NK-92 treated with Interleukin-12 subunit alpha and Interleukin-12 subunit beta, amount 100 ng/mL, for 24 hours (cell line): ENCODE measurements at regions not wholly inside any gene's neighbourhood (a gene's known extent, or its start where the extent isn't known, plus 50 kb on each side); places are given as distances from the start of the nearest gene placed in this dataset.
"Not testable (repeated sequence)": the region's sequence is repeated elsewhere in the genome, so short reads cannot be mapped to it uniquely, and the experiment has no call there.

Experiments used
- DNase-seq: peaks from one replicate; lab custom pipeline; 2025; lab: John Stamatoyannopoulos, UW

- no peak for DNase-seq
Measured at GRCh38 chr7:36037121-36037662, 115.9 kb upstream of the EEPD1 start.

GRCh38 chr7:36038063-36038721, 114.9 kb upstream of the EEPD1 start:
- no peak for DNase-seq

GRCh38 chr7:36039243-36039642, 113.8 kb upstream of the EEPD1 start:
- no peak for DNase-seq

DNA sequence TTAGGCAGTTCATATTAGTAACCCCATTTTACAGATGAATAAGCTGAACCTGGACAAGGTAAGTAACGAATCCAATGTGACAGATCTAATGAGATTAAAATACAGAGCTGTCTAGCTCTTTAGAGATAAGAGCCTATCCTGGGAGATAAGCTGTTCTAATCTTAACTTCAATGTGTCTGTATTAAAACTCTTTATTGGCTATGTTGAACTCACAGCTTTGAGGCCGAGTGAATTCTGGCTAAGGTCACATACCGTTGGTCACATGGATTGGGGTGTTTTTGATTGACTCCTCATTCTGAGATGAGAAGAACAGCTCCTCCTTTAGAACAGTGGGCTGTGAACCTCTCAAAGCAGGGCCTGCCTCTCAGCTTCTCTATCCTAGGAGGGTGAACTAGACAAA, 113.4 kb upstream of the EEPD1 start:
- DNase-seq = no peak

GRCh38 chr7:36040679-36041078, 112.4 kb upstream of the EEPD1 start:
- DNase-seq = no peak

DNA sequence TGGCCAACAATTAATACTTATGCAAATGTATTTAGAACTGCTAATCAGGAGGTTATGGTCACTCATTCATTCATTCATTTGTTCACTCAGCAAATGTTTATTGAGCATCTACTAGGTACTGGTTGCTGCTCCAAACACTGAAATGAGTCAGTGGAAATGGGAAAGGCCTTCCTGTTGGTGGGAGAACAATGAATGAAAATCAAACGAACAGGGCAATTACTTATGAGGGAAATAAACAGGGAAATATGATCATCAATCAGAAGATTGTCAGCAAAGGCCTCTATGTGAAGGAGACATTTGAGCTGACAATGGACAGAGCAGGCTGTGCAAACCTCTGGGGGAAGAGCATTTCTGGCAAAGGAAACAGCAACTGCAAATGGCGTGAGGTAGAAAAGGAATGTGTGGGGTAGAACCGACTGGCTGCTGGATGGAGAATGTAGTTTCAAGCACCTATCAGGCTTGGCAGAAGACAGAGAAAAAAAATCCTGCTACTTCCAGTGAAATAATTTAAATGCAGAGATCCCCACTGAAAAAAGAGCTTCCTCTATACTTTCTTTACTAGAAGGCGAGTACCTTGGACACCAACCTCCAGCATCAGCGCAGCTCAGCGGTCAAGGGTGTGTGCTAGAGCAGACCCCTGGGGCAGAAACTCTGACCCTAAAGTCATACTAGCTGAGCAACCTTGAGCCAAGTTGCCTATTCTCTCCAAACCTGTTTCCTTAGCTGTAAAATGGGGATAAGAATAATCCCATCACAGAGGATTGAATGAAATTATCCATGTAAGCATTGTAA, 108.8 kb upstream of the EEPD1 start:
- DNase-seq = no peak

DNA sequence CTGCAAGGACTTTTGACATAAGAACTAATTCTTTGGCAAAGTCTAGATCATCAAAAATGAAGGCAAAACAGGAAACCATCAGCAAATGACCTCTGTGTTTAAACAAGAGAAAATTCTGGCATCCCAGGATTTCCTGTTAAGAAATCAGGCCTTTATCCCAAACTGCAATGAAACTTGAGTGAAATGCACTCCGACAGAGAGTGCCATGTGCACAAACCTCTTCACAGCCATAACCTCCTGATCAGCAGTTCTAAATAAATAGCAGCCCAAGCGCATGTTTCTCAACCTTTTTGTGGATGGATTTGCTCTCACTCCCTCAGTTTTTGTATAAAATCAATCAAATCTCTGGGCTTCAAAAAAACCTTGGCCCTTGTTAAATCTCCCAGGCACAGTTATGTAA, 107.7 kb upstream of the EEPD1 start:
- no peak for DNase-seq

DNA sequence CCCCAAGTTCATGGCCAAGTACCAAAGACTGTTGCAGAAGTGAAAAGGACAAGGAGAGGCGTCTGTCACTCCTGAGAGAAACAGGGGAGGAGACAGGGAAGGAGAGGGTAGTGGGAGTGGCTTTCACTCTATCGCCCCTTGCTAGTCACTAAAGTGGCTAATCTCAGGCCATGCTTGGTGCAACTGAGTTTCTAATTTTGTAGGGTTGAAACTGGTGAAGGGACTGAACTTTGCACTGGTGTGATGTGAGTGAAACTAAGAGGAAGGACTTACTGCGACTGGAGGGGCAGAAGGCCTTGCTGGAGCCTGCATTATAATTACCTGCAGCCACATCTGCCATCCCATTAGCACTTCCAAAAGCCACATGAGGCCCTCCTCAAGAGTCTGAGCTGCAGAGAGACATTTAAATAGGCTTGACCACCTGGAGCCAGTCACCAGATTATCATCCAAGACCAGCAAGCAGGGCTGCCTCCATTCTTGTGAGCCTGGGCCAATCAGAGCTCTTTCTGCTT, 107.2 kb upstream of the EEPD1 start:
- no peak for DNase-seq

GRCh38 chr7:36047091-36047658, 105.9 kb upstream of the EEPD1 start:
- DNase-seq = no peak

DNA sequence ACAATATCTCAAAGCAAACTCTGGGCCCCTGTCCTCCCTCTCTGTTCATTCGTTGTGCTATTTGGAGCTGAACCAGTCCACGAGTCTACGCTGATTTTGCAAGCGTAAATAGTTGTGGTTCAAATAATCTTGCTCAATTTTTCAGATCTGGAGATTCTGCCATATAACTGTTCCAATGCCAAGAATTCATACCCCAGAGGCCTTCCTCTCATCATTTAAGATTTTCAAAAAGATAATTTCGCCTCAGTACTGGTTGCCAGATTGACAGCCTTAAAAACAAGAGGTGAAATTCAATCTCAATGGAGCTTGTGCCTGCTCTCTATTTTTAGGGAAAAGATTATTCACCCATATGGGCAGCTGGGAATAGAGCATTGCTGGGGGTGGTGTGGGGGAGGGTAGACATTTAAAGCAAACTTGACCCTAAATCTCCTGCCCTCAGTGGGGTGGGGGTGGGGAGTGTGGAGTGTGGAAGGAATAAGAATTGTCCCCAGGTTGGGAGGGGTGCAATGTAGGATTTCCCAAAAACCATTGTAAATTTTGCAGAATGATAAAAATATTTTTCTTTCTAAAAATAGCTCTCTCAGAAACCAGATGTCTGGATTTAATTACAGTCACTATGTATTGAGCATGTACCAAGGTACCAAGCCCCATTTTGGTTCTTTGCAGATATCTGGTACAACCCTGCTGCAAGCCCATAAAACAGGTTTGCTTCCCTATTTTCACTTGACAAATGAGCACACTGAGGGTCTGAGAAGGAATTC, 104.7 kb upstream of the EEPD1 start:
- no peak for DNase-seq

GRCh38 chr7:36048902-36049240, 104.2 kb upstream of the EEPD1 start:
- no peak for DNase-seq

DNA sequence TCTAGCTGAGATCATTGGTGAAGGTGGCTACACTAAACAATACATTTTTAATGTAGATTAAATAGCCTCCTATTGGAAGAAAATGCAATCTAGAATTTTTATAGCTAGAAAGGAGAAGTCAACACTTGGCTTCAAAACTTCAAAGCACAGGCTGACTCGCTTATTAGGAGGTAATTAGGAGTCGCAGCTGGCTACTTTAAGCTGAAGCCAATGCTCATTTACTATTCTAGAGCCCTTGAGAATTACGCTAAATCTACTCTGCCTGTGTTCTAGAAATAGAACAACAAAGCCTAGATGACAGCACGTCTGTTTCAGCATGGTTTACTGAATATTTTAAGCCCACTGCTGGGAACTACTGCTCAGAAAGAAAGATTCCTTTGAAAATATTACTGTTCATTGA, 101.6 kb upstream of the EEPD1 start:
- DNase-seq = no peak

GRCh38 chr7:36053589-36053988, 99.5 kb upstream of the EEPD1 start:
- no peak for DNase-seq

GRCh38 chr7:36054637-36055036, 98.4 kb upstream of the EEPD1 start:
- DNase-seq = no peak

- no peak for DNase-seq
Measured at GRCh38 chr7:36055207-36055606, 97.8 kb upstream of the EEPD1 start.

GRCh38 chr7:36057323-36057722, 95.7 kb upstream of the EEPD1 start:
- DNase-seq = no peak

- no peak for DNase-seq
Measured at GRCh38 chr7:36058020-36058592, 94.9 kb upstream of the EEPD1 start.

GRCh38 chr7:36060388-36060787, 92.7 kb upstream of the EEPD1 start:
- not testable (repeated sequence) for DNase-seq

DNA sequence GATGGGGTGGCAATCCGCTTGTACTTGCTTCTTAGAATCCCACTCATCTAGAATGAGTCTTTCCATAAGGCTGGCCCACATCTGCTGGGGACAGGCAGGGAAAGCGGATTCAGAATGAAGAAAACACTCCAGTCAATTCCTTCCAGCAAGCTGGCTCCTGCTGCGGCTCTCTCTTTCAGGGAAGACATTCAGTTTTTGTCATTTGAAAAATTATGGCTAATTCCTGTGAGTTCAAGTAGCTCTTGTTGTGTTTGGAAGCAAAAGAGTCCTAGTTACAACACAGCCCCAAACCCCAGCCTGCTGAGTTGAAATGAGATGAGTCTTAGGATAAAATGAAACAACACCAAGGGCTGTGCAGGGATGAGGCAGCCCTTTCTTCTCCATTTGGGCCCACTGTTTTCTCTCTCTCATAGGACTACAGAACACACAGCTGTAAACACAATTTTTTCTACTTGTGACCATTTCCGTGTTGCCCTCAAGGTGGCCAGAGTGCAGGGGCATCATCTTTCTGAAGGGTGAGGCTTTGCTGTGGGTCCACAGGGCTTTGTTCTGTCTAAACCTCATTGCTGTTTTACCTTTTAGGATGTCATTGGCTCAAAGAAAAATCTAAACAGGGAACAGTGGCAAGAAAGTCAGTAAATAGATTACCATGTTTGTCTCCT, 90.8 kb upstream of the EEPD1 start:
- DNase-seq = no peak

DNA sequence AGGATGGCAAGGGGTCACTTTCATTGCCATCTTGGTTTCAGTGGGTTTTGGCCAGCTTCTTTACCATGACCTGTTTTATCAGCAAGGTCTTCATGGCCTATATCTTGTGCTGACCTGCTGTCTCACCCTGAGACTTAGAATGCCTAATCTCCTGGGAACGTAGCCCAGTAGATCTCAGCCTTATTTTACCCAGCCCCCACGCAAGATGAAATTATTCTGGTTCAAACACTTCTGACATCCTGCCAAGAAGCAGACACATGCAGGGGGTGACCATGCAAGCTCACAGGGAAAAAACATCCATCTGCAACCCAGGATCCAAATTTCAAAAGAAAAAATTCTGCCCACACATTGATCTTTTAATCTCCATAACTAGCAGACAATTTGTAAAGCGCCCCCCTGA, 88.4 kb upstream of the EEPD1 start:
- DNase-seq = no peak
